GM13976 (cell line): ENCODE measurements at regions not wholly inside any gene's neighbourhood (a gene's known extent, or its start where the extent isn't known, plus 50 kb on each side); places are given as distances from the start of the nearest gene placed in this dataset.

Source experiments
- DNase-seq: peaks from one replicate; pipeline ENCODE4 v3.0.0; 2012; ENCODE audit warnings: low spot score
- in situ Hi-C: fragments of 300-500 bp; cut with MboI; formaldehyde crosslinking; loops from one replicate; pipeline ENCODE4 v1.12.0; 2022; ENCODE audit warnings: low sequenced_read_pairs, mixed read lengths, inconsistent platforms; ENCODE audit not compliant: unreplicated experiment
- TF ChIP-seq, protein P1 (sequence below): IDR thresholded peaks from 2 replicates; pipeline ENCODE4 v1.5.1; 2012; ENCODE audit warnings: borderline replicate concordance, mild to moderate bottlenecking; ENCODE audit not compliant: insufficient read depth; ENCODE audit errors: extremely low read depth, missing control alignments, control extremely low read depth

DNA sequence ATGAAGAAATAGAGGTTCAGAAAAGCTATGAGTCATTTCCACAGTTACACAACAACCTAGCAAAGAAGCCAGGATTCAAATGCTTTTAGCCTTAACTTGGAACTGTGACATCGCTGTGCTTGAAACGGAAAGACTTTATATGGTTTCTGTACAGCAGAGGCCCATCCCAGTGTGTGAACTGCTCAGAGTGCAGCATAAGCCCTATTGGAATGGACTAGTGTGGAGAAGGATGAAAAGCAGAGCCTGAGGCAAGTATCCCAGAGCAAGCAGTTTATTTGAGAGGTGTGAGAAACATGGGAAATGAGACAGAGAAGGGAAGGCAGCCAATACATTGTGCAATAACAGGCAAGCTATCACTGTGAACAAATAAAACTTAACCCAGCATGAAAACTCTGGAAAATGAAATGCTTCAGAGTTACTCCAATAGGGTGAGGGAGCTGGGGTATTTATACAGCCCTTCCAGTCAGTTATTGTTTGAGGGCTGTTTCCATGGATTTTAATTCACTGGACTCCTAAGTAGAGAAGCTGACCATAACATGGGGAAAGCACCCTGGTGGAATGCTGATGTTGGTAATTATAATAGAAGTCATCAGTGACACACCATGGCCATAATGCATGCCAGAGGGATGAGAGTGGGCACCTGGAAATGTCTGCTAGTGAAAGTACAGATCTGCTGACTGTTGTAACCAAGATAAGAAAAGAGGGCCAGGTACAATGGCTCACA, 254.0 kb upstream of the POU3F3 start:
- DNase-seq: no peak
- TF ChIP-seq, protein P1, sequence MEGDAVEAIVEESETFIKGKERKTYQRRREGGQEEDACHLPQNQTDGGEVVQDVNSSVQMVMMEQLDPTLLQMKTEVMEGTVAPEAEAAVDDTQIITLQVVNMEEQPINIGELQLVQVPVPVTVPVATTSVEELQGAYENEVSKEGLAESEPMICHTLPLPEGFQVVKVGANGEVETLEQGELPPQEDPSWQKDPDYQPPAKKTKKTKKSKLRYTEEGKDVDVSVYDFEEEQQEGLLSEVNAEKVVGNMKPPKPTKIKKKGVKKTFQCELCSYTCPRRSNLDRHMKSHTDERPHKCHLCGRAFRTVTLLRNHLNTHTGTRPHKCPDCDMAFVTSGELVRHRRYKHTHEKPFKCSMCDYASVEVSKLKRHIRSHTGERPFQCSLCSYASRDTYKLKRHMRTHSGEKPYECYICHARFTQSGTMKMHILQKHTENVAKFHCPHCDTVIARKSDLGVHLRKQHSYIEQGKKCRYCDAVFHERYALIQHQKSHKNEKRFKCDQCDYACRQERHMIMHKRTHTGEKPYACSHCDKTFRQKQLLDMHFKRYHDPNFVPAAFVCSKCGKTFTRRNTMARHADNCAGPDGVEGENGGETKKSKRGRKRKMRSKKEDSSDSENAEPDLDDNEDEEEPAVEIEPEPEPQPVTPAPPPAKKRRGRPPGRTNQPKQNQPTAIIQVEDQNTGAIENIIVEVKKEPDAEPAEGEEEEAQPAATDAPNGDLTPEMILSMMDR: no peak
- in situ Hi-C loops: no loop called here

GRCh38 chr2:104606056-104606455, 247.9 kb upstream of the POU3F3 start:
- TF ChIP-seq, protein P1: no peak
- in situ Hi-C loops: no loop called here
- DNase-seq: no peak

GRCh38 chr2:104616856-104617255, 237.1 kb upstream of the POU3F3 start:
- in situ Hi-C loops: no loop called here
- TF ChIP-seq, protein P1: no peak
- DNase-seq: no peak

- in situ Hi-C loops: no loop called here
Measured at GRCh38 chr2:104620801-104621200, 233.1 kb upstream of the POU3F3 start.

GRCh38 chr2:104635608-104636007, 218.3 kb upstream of the POU3F3 start:
- no peak for DNase-seq
- in situ Hi-C loops: no loop called here
- TF ChIP-seq, protein P1: no peak

More at GRCh38 chr2:104620801-104621200, 233.1 kb upstream of the POU3F3 start:
- no peak for DNase-seq
- TF ChIP-seq, protein P1: no peak

- DNase-seq: no peak
- in situ Hi-C loops: no loop called here
- TF ChIP-seq, protein P1: no peak
Measured at GRCh38 chr2:104638190-104638858, 215.6 kb upstream of the POU3F3 start.
